ENCODE measurements at regions not wholly inside any gene's neighbourhood (a gene's known extent, or its start where the extent isn't known, plus 50 kb on each side); places are given as distances from the start of the nearest gene placed in this dataset.

- TF ChIP-seq CTCF (IDR thresholded peaks at IDR 0.05) (no peak), POLR2AphosphoS5 (IDR thresholded peaks at IDR 0.05) (no peak), EP300 (IDR thresholded peaks at IDR 0.05) (no peak)
These were observed 342.5 kb downstream of the ADGRL2 start for GRCh38 chr1:82143108-82143833.
